NCI-H146 treated with DMSO at 0.1 percent for 48 hours (cell line): ENCODE measurements at regions not wholly inside any gene's neighbourhood (a gene's known extent, or its start where the extent isn't known, plus 50 kb on each side); places are given as distances from the start of the nearest gene placed in this dataset.

ENCODE experiments used
- DNase-seq: peaks from one replicate; lab custom pipeline; 2025; ENCODE audit not compliant: unreplicated experiment; lab: John Stamatoyannopoulos, UW

- DNase-seq = no peak
Measured at GRCh38 chr1:30437059-30437576, 286.3 kb downstream of the MATN1 start.

- no peak for DNase-seq
Measured at GRCh38 chr1:30427545-30427944, 295.8 kb downstream of the MATN1 start.

- no peak for DNase-seq
Measured at GRCh38 chr1:30425046-30425445, 298.3 kb downstream of the MATN1 start.

- no peak for DNase-seq
Measured at GRCh38 chr1:30423570-30423969, 299.8 kb downstream of the MATN1 start.

- DNase-seq = no peak
Measured at GRCh38 chr1:30422251-30422650, 301.1 kb downstream of the MATN1 start.

- no peak for DNase-seq
Measured at GRCh38 chr1:30420519-30421050, 302.8 kb downstream of the MATN1 start.

GRCh38 chr1:30419831-30420230 lies 303.6 kb downstream of the MATN1 start:
- DNase-seq = no peak

- no peak for DNase-seq
Measured at GRCh38 chr1:30418939-30419720, 304.3 kb downstream of the MATN1 start.

- DNase-seq = no peak
Measured at GRCh38 chr1:30418061-30418938, 305.1 kb downstream of the MATN1 start.

GRCh38 chr1:30417701-30418046 lies 305.7 kb downstream of the MATN1 start:
- no peak for DNase-seq

- no peak for DNase-seq
Measured at GRCh38 chr1:30417001-30417700, 306.2 kb downstream of the MATN1 start.

GRCh38 chr1:30416221-30416820 lies 307.1 kb downstream of the MATN1 start:
- DNase-seq = no peak

- no peak for DNase-seq
Measured at GRCh38 chr1:30415171-30415940, 308.0 kb downstream of the MATN1 start.

GRCh38 chr1:30414851-30415165 lies 308.6 kb downstream of the MATN1 start:
- no peak for DNase-seq

- no peak for DNase-seq
Measured at GRCh38 chr1:30414086-30414850, 309.1 kb downstream of the MATN1 start.

GRCh38 chr1:30413606-30414005 lies 309.8 kb downstream of the MATN1 start:
- no peak for DNase-seq

GRCh38 chr1:30413111-30413440 lies 310.3 kb downstream of the MATN1 start:
- DNase-seq = no peak

GRCh38 chr1:30412241-30413110 lies 310.9 kb downstream of the MATN1 start:
- no peak for DNase-seq

GRCh38 chr1:30411206-30411605 lies 312.2 kb downstream of the MATN1 start:
- no peak for DNase-seq
